Left lung (tissue), 4 donors: ENCODE measurements at regions not wholly inside any gene's neighbourhood (a gene's known extent, or its start where the extent isn't known, plus 50 kb on each side); places are given as distances from the start of the nearest gene placed in this dataset.

Source experiments
- ATAC-seq: fragments of 200-7000 bp; cut with Tn5 transposase; one replicate; pipeline ENCODE4 v1.9.1; 2020; ENCODE audit warnings: moderate library complexity
- DNase-seq, 4 donors: peaks; one replicate each; pipeline ENCODE4 v3.0.0-alpha.2; 2013 to 2020
- H3K27ac ChIP-seq, 2 donors: fragments of 200-600 bp; sonication (generic) in 1 of 2; one replicate each; pipeline versions ENCODE4 v1.5.0 to v1.8.0; 2020 to 2021
- H3K27me3 ChIP-seq, 2 donors: fragments of 200-600 bp; sonication (generic) in 1 of 2; one replicate each; pipeline versions ENCODE4 v1.5.0 to v1.8.0; 2020 to 2021
- H3K36me3 ChIP-seq, 2 donors: fragments of 200-600 bp; sonication (generic) in 1 of 2; one replicate each; pipeline versions ENCODE4 v1.5.0 to v1.8.0; 2020 to 2021
- H3K4me1 ChIP-seq, 2 donors: fragments of 200-600 bp; one replicate each; pipeline ENCODE4 v1.8.0; 2021
- H3K4me3 ChIP-seq, 2 donors: fragments of 200-600 bp; sonication (generic) in 1 of 2; one replicate each; pipeline versions ENCODE4 v1.5.0 to v1.8.0; 2020 to 2021; ENCODE audit warnings: mild to moderate bottlenecking in 1 of 2
- H3K9me3 ChIP-seq, 2 donors: fragments of 200-600 bp; sonication (generic) in 1 of 2; one replicate each; pipeline versions ENCODE4 v1.5.0 to v1.8.0; 2020 to 2021
- CTCF ChIP-seq, 2 donors: fragments of 200-600 bp; sonication (generic) in 1 of 2; IDR thresholded peaks; one replicate each; pipeline versions ENCODE4 v1.5.0 to v1.8.0; 2021; ENCODE audit warnings: antibody characterized with exemption in 2 of 2
- intact Hi-C, 2 donors: fragments of 100-400 bp; cut with DNase I; formaldehyde crosslinking; loops; one replicate each; pipeline versions ENCODE4 v1.11.2 to v1.14.2; 2022
- donor health status: DM: no; HTN: yes; CAD: no.
- donor health status: DM: no; HTN: no; CAD: no.

DNA sequence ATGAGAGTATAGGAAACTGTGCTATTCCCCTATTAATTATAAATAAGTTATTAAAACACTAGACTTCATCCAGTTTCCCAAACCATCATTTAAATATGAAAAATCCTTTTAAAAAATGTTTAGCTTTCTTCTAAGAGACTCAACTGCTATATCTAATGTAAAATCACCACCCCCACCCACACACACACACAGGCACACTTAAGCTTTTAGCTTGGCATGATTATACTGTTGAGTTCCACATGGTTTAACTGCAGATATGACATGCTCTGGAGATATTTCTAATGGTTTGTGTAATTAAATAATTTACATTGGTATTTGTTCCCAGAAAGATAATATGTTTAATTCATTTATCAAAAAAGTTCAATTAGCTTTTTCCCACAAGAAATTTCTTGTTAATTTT is 1700.1 kb upstream of the SLC10A2 start:
- no peak for TF ChIP-seq CTCF (IDR thresholded peaks at IDR 0.05)
- intact Hi-C loops, result no loop called here
- no peak overlapping the region for H3K27ac ChIP-seq
- no peaks in the 10 kb centered on the region for H3K27me3 ChIP-seq
- H3K9me3 ChIP-seq, result no peaks in the 10 kb centered on the region
- H3K4me1 ChIP-seq, result no peaks in the 10 kb centered on the region
- H3K36me3 ChIP-seq, result no peaks in the 10 kb centered on the region
- DNase-seq, result no peak
- H3K4me3 ChIP-seq, result no peak overlapping the region
- ATAC-seq, result no peak

DNA sequence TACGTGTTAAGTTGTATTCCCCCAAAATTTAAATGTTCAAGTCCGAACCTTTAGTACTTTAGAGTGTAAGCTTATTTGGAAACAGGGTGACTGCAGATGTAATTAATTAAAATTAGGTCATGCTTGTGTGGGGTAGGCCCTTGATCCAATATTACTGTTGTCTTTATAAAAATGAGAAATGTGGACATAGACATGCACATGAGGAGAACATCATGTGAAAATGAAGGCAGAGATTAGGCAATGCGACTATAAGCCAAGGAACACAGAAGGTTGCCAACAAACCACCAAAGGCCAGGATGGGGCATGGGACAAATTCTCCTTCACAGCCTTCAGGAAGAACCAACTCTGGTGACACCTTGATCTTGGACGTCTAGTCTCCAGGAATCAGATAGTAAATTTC is 1698.4 kb upstream of the SLC10A2 start:
- DNase-seq, result no peak
- intact Hi-C loops, result no loop called here
- Histone ChIP-seq H3K4me3 (no peak overlapping the region), H3K9me3 (no peaks in the 10 kb centered on the region), H3K27me3 (no peaks in the 10 kb centered on the region), H3K36me3 (no peaks in the 10 kb centered on the region), H3K27ac (no peak overlapping the region), H3K4me1 (no peaks in the 10 kb centered on the region)
- no peak for ATAC-seq
- TF ChIP-seq CTCF (IDR thresholded peaks at IDR 0.05), result no peak

- no peaks in the 10 kb centered on the region for H3K36me3 ChIP-seq
- no peak overlapping the region for H3K4me3 ChIP-seq
- ATAC-seq, result no peak
- no peaks in the 10 kb centered on the region for H3K9me3 ChIP-seq
- no peaks in the 10 kb centered on the region for H3K27me3 ChIP-seq
- intact Hi-C loops, result no loop called here
- H3K27ac ChIP-seq, result no peak overlapping the region
- TF ChIP-seq CTCF (IDR thresholded peaks at IDR 0.05), result no peak
- DNase-seq, result no peak
- H3K4me1 ChIP-seq, result no peaks in the 10 kb centered on the region
Measured at GRCh38 chr13:104759069-104759468, 1692.9 kb upstream of the SLC10A2 start.

DNA sequence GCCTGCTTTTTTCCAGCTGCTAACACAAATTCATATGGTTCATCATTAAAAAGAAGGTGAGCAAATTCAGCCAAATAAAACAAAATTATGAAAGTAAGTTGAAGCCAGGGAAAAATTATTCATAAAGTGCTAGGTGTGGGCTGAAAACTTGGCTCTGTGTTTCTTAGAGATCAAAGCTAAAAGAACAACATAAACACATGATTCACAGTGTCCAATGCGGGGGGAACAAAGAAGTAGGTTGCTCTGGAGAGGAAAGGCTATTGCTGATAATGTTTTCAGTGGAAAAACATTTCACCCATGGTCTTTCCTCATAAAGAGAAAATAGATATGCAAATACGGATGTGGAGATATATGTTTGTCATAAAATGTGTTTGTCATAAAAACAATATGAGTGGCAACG is 1691.5 kb upstream of the SLC10A2 start:
- H3K27me3 ChIP-seq, result no peaks in the 10 kb centered on the region
- ATAC-seq (no peak), DNase-seq (no peak)
- no peaks in the 10 kb centered on the region for H3K4me1 ChIP-seq
- H3K36me3 ChIP-seq, result no peaks in the 10 kb centered on the region
- intact Hi-C loops, result no loop called here
- no peak overlapping the region for H3K4me3 ChIP-seq
- no peak overlapping the region for H3K27ac ChIP-seq
- TF ChIP-seq CTCF (IDR thresholded peaks at IDR 0.05), result no peak
- H3K9me3 ChIP-seq, result no peaks in the 10 kb centered on the region

DNA sequence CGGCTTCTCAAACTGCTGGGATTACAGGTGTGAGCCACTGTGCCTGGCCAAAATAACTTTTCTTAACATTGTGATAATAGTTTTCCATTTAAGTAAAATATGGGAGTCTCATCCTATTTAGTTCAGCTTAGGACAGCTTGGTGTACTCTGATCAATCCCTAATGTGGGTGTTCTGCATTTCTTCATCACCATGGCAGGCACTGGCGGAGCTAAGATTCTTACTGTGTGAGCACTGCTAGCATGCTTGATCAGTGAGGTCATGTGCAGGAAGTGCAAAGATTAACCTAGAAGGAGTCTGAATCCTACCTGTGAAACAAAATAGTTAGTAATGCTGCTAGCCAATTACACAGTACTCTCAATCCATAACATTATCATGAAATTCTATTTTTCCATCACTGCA is 1684.2 kb upstream of the SLC10A2 start:
- Histone ChIP-seq H3K36me3 (no peaks in the 10 kb centered on the region), H3K4me3 (no peak overlapping the region), H3K27me3 (no peaks in the 10 kb centered on the region), H3K27ac (no peak overlapping the region), H3K9me3 (no peaks in the 10 kb centered on the region), H3K4me1 (no peaks in the 10 kb centered on the region)
- DNase-seq (no peak), ATAC-seq (no peak)
- no peak for TF ChIP-seq CTCF (IDR thresholded peaks at IDR 0.05)
- intact Hi-C loops, result no loop called here
